GM12878 (cell line): ENCODE measurements at regions not wholly inside any gene's neighbourhood (a gene's known extent, or its start where the extent isn't known, plus 50 kb on each side); places are given as distances from the start of the nearest gene placed in this dataset.

Source experiments
- ATAC-seq: fragments of 200-7000 bp; cut with Tn5 transposase; 3 replicates; pipeline ENCODE4 v1.9.1; 2020; ENCODE audit warnings: mild to moderate bottlenecking, moderate library complexity
- BruUV-seq: library from RNA; stranded (reverse); fragments of 400-500 nt; replicated peaks from 2 replicates; lab custom pipeline; 2021; lab: Mats Ljungman, UMichigan
- CTCF ChIA-PET: fragments of 300-600 bp; sonication (Branson Sonifier 250); formaldehyde crosslinking; extraction: SDS; loops from one replicate; lab custom pipeline; 2021; ENCODE audit warnings: inconsistent platforms; lab: Yijun Ruan, JAX
- POLR2A ChIA-PET: fragments of 350-600 bp; formaldehyde crosslinking; extraction: SDS; loops from one replicate; lab custom pipeline; 2021; ENCODE audit warnings: inconsistent platforms; lab: Charles Lee
- RAD21 ChIA-PET: fragments of 300-600 bp; sonication (Branson Sonifier 250); formaldehyde crosslinking; loops from one replicate; lab custom pipeline; 2023; ENCODE audit warnings: antibody characterized with exemption; ENCODE audit not compliant: unreplicated experiment; lab: Charles Lee
- SMC1A ChIA-PET: fragments of 300-600 bp; sonication (Branson Sonifier 250); formaldehyde crosslinking; loops from one replicate; lab custom pipeline; 2023; ENCODE audit not compliant: unreplicated experiment, uncharacterized antibody; lab: Charles Lee
- DNase-seq: peaks from one replicate; pipeline ENCODE4 v3.0.0-alpha.2; 2011; ENCODE audit warnings: low read depth, low spot score
- FAIRE-seq: peaks from 3 replicates; lab custom pipeline; 2011; peaks lifted over from hg19 to GRCh38; lab: Jason Lieb, UNC
- H2AFZ ChIP-seq: 2 replicates; pipeline ENCODE4 v1.6.0; 2011; ENCODE audit warnings: low read depth, low read length, control low read depth; ENCODE audit not compliant: control insufficient read depth
- H3K27ac ChIP-seq: 2 replicates; pipeline ENCODE4 v1.5.1; 2011; ENCODE audit warnings: control low read depth; ENCODE audit not compliant: control insufficient read depth, insufficient read depth
- H3K27me3 ChIP-seq, 2 experiments: replicated peaks in 1 of 2; 2 replicates each; pipeline versions ENCODE4 v1.6.0 to v1.6.1; 2011; ENCODE audit warnings: low read length in 1 of 2; ENCODE audit not compliant: control insufficient read depth in 2 of 2, insufficient read depth in 2 of 2
- H3K36me3 ChIP-seq, 2 experiments: 2 replicates each; pipeline ENCODE4 v1.5.1; 2011; ENCODE audit warnings: low read length in 1 of 2; ENCODE audit not compliant: control insufficient read depth in 2 of 2, insufficient read depth in 2 of 2
- H3K4me1 ChIP-seq: 2 replicates; pipeline ENCODE4 v1.6.1; 2011; ENCODE audit warnings: mild to moderate bottlenecking, low read length, moderate library complexity, mixed read lengths; ENCODE audit not compliant: control insufficient read depth, insufficient read depth
- H3K4me2 ChIP-seq: 2 replicates; pipeline ENCODE4 v1.6.0; 2011; ENCODE audit warnings: control low read depth; ENCODE audit not compliant: control insufficient read depth, insufficient read depth
- H3K4me3 ChIP-seq: fragments of 200-600 bp; sonication (generic); 2 replicates; pipeline ENCODE4 v1.5.1; 2016
- H3K79me2 ChIP-seq: 2 replicates; pipeline ENCODE4 v1.6.0; 2011; ENCODE audit warnings: low read length; ENCODE audit not compliant: control insufficient read depth, insufficient read depth
- H3K9ac ChIP-seq: 2 replicates; pipeline ENCODE4 v1.8.0; 2011; ENCODE audit warnings: low read length, control low read depth, mixed read lengths; ENCODE audit not compliant: control insufficient read depth, insufficient read depth
- H3K9me3 ChIP-seq: replicated peaks from 3 replicates; pipeline ENCODE4 v1.5.1; 2011; ENCODE audit warnings: mild to moderate bottlenecking, low read length; ENCODE audit not compliant: control insufficient read depth, insufficient read depth
- H4K20me1 ChIP-seq: 2 replicates; pipeline ENCODE4 v1.6.0; 2011; ENCODE audit not compliant: control insufficient read depth, insufficient read depth
- CHD2 ChIP-seq: IDR thresholded peaks from 2 replicates; pipeline ENCODE4 v1.6.1; 2011; ENCODE audit warnings: low read depth, low read length, improper control_type of control experiment, borderline replicate concordance
- EZH2 ChIP-seq: IDR thresholded peaks from 2 replicates; pipeline ENCODE4 v1.6.1; 2012; ENCODE audit warnings: low read depth, mild to moderate bottlenecking, control low read depth, inconsistent platforms, low read length, borderline replicate concordance; ENCODE audit not compliant: control insufficient read depth
- MEF2B ChIP-seq: fragments of 450-650 bp; IDR thresholded peaks from 2 replicates; pipeline ENCODE4 v1.6.1; 2018; ENCODE audit warnings: mild to moderate bottlenecking, moderate library complexity; ENCODE audit not compliant: partially characterized antibody, poor library complexity, severe bottlenecking
- SPI1 ChIP-seq: IDR thresholded peaks from 2 replicates; pipeline ENCODE4 v1.6.1; 2011; ENCODE audit warnings: low read depth, mild to moderate bottlenecking, low read length, moderate library complexity, borderline replicate concordance; ENCODE audit not compliant: insufficient read depth
- WGBS: methylation state at CpG from one replicate; pipeline ENCODE4 v1.1.6; 2016; ENCODE audit warnings: low lambda C conversion rate; ENCODE audit not compliant: insufficient replicate concordance, insufficient coverage; ENCODE audit errors: missing lambda C conversion rate; 5-methylcytosine and 5-hydroxymethylcytosine counted together
- in situ Hi-C: fragments of 300-500 bp; cut with MboI; formaldehyde crosslinking; loops from 9 replicates; pipeline ENCODE4 v1.14.3; 2018; ENCODE audit warnings: mixed read lengths
- intact Hi-C: fragments of 100-400 bp; cut with micrococcal nuclease; formaldehyde crosslinking; loops from one replicate; pipeline ENCODE4 v1.14.2; 2022; ENCODE audit not compliant: unreplicated experiment

DNA sequence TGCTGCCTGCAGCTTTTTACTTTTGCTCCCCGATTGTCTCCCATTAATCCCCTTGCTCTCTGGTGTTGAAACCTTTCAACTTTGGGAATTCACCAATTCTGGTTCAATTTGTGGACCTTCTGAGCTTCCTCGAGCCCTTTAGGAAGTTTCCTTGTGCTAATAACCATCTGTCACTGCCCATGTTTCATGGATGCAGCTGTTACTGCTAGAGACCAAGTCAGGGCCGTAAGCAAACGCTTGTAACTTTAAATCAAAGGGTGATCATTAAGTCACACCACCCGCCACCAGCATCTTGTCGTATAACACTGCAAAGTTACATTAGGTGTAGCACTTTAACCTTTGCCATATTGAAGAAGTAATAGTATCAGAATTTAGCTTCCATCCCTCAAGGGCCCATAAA is 268.3 kb upstream of the SASH1 start:
- Histone ChIP-seq H2AFZ (no peak overlapping the region), H3K4me2 (no peak overlapping the region), H3K4me3 (no peak overlapping the region), H3K79me2 (no peaks in the 10 kb centered on the region), H3K27me3 (no peaks in the 10 kb centered on the region), H3K9ac (no peak overlapping the region), H3K4me1 (no peaks in the 10 kb centered on the region), H3K9me3 (no peaks in the 10 kb centered on the region), H3K27ac (no peak overlapping the region), H4K20me1 (no peaks in the 10 kb centered on the region), H3K36me3 (no peaks in the 10 kb centered on the region)
- DNase-seq = no peak
- in situ Hi-C loops = no loop called here
- WGBS = 17% methylated on average over 6 of the region's 6 CpGs
- no TSS peak for BruUV-seq
- RAD21 ChIA-PET = no interaction called here
- no peak for FAIRE-seq
- intact Hi-C loops = no loop called here
- TF ChIP-seq CHD2 = no peak
- no peak for TF ChIP-seq MEF2B
- POLR2A ChIA-PET = no interaction called here
- CTCF ChIA-PET = no interaction called here
- SMC1A ChIA-PET = no interaction called here
- ATAC-seq = no peak

DNA sequence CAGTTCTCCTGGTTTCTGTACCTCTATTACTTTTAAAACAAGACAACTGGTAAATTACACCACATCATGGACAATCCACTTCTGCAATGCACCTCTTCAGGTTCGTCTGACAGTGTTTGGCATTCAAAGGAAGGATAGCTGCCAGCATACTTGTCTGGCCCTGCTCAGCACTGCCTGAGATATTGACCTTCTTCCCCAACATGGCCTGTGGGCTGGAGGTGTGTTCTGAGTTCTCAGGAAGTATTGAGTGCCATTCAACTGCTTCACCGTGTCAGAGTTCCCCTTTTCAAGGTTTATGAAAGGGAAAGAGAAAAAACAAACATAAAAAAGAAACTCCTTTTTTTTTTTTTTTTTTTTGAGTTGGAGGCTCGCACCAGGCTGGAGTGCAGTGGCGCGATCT is 267.9 kb upstream of the SASH1 start:
- H2AFZ ChIP-seq = no peak overlapping the region
- 0% methylated on average over 2 of the region's 5 CpGs for WGBS
- BruUV-seq = no TSS peak
- H3K9me3 ChIP-seq = no peaks in the 10 kb centered on the region
- in situ Hi-C loops (no loop called here), intact Hi-C loops (no loop called here)
- RAD21 ChIA-PET = no interaction called here
- CTCF ChIA-PET = no interaction called here
- SMC1A ChIA-PET = no interaction called here
- POLR2A ChIA-PET = no interaction called here
- peak; percentile 56 for ATAC-seq
- FAIRE-seq = no peak
- no peaks in the 10 kb centered on the region for H4K20me1 ChIP-seq
- no peaks in the 10 kb centered on the region for H3K27me3 ChIP-seq
- H3K36me3 ChIP-seq = no peaks in the 10 kb centered on the region
- TF ChIP-seq SPI1 (peak; percentile 30; the same call in 1 of the 2 replicates), EZH2 (no peak)
- TF ChIP-seq, all 136 proteins: peak for 1
- H3K27ac ChIP-seq = no peak overlapping the region
- no peak overlapping the region for H3K9ac ChIP-seq
- no peaks in the 10 kb centered on the region for H3K4me1 ChIP-seq
- H3K4me3 ChIP-seq = no peak overlapping the region
- no peaks in the 10 kb centered on the region for H3K79me2 ChIP-seq
- H3K4me2 ChIP-seq = no peak overlapping the region
- no peak for DNase-seq
